A549 (cell line): ENCODE measurements at regions not wholly inside any gene's neighbourhood (a gene's known extent, or its start where the extent isn't known, plus 50 kb on each side); places are given as distances from the start of the nearest gene placed in this dataset.

Experiments
- CHD4 ChIP-seq: fragments of 200-600 bp; sonication (generic); IDR thresholded peaks from 2 replicates; pipeline ENCODE4 v1.6.1; 2016; ENCODE audit warnings: antibody characterized with exemption, mild to moderate bottlenecking, borderline replicate concordance
- ESRRA ChIP-seq: fragments of 150-350 bp; IDR thresholded peaks from 2 replicates; pipeline ENCODE4 v1.6.1; 2014; ENCODE audit warnings: mild to moderate bottlenecking, low read length, borderline replicate concordance
- HOXA7 ChIP-seq: fragments of 250-450 bp; sonication (Bioruptor Pico); IDR thresholded peaks from 2 replicates; pipeline ENCODE4 v1.5.0; 2020; ENCODE audit warnings: mild to moderate bottlenecking, moderate library complexity
- POLR2A ChIP-seq: IDR thresholded peaks from 2 replicates; pipeline ENCODE4 v1.6.1; 2012; ENCODE audit warnings: mild to moderate bottlenecking, low read length
- POLR2AphosphoS2 ChIP-seq: conservative IDR thresholded peaks from 2 replicates; pipeline ENCODE4 v1.6.1; 2012; ENCODE audit warnings: low read length, improper control_type of control experiment, inconsistent platforms
- RAD21 ChIP-seq, 2 experiments: fragments of >200 bp in 1 of 2; sonication (Bioruptor Twin) in 1 of 2; formaldehyde crosslinking in 1 of 2; IDR thresholded peaks in 1 of 2; conservative IDR thresholded peaks in 1 of 2; 2 replicates in 1 of 2; 3 replicates in 1 of 2; pipeline ENCODE4 v1.6.1; 2012 to 2018; ENCODE audit warnings: inconsistent platforms in 1 of 2
- RCOR1 ChIP-seq: fragments of 150-350 bp; IDR thresholded peaks from 2 replicates; pipeline ENCODE4 v1.6.1; 2014; ENCODE audit warnings: antibody characterized with exemption, low read length, low read depth
- TF ChIP-seq, protein P1 (sequence below): fragments of >200 bp; sonication (Bioruptor Twin); formaldehyde crosslinking; IDR thresholded peaks from 3 replicates; pipeline ENCODE4 v1.5.1; 2016
- TF ChIP-seq, protein P2 (sequence below): fragments of 250-450 bp; sonication (Bioruptor Pico); IDR thresholded peaks from 2 replicates; pipeline ENCODE4 v1.5.0; 2021; ENCODE audit warnings: mild to moderate bottlenecking, moderate library complexity, borderline replicate concordance
- TF ChIP-seq, protein P3 (sequence below): fragments of >200 bp; sonication (Bioruptor Twin); formaldehyde crosslinking; IDR thresholded peaks from 3 replicates; pipeline ENCODE4 v1.6.1; 2016
- TF ChIP-seq, protein P4 (sequence below): IDR thresholded peaks from 2 replicates; pipeline ENCODE4 v1.6.1; 2012

DNA sequence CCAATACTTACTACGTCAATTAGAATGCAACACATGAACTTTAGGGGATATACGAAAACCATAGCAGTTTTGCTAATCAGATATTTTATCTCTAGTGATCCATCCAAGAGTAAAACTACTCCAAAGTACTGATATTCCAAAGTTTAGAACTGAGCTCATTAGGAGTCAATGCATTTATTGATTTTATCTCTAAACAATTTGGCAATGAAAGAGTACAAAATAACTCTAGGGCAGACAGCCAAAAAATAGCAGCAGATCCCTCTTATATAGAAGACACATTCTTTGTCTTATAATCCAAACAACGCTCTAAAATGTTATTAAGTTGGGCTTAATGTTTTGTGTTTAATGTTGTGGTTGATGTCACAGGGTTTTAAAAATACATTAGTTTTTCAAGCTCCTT lies 923.9 kb upstream of the MAN1A1 start:
- TF ChIP-seq RAD21 (conservative IDR thresholded peaks at IDR 0.05 in 1 of 2, IDR thresholded peaks at IDR 0.05 in 1 of 2), result no peak
- TF ChIP-seq POLR2AphosphoS2, result no peak
- TF ChIP-seq, protein P1, sequence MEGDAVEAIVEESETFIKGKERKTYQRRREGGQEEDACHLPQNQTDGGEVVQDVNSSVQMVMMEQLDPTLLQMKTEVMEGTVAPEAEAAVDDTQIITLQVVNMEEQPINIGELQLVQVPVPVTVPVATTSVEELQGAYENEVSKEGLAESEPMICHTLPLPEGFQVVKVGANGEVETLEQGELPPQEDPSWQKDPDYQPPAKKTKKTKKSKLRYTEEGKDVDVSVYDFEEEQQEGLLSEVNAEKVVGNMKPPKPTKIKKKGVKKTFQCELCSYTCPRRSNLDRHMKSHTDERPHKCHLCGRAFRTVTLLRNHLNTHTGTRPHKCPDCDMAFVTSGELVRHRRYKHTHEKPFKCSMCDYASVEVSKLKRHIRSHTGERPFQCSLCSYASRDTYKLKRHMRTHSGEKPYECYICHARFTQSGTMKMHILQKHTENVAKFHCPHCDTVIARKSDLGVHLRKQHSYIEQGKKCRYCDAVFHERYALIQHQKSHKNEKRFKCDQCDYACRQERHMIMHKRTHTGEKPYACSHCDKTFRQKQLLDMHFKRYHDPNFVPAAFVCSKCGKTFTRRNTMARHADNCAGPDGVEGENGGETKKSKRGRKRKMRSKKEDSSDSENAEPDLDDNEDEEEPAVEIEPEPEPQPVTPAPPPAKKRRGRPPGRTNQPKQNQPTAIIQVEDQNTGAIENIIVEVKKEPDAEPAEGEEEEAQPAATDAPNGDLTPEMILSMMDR, result no peak
- TF ChIP-seq HOXA7 (CRISPR knock-in tag), result no peak
- TF ChIP-seq POLR2A, result no peak
- TF ChIP-seq CHD4, result no peak
- no peak for TF ChIP-seq ESRRA
- TF ChIP-seq, protein P2, sequence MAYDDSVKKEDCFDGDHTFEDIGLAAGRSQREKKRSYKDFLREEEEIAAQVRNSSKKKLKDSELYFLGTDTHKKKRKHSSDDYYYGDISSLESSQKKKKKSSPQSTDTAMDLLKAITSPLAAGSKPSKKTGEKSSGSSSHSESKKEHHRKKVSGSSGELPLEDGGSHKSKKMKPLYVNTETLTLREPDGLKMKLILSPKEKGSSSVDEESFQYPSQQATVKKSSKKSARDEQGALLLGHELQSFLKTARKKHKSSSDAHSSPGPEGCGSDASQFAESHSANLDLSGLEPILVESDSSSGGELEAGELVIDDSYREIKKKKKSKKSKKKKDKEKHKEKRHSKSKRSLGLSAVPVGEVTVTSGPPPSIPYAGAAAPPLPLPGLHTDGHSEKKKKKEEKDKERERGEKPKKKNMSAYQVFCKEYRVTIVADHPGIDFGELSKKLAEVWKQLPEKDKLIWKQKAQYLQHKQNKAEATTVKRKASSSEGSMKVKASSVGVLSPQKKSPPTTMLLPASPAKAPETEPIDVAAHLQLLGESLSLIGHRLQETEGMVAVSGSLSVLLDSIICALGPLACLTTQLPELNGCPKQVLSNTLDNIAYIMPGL (CRISPR knock-in tag), result no peak
- no peak for TF ChIP-seq RCOR1
- TF ChIP-seq, protein P3, sequence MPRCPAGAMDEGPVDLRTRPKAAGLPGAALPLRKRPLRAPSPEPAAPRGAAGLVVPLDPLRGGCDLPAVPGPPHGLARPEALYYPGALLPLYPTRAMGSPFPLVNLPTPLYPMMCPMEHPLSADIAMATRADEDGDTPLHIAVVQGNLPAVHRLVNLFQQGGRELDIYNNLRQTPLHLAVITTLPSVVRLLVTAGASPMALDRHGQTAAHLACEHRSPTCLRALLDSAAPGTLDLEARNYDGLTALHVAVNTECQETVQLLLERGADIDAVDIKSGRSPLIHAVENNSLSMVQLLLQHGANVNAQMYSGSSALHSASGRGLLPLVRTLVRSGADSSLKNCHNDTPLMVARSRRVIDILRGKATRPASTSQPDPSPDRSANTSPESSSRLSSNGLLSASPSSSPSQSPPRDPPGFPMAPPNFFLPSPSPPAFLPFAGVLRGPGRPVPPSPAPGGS, result no peak
- TF ChIP-seq, protein P4, sequence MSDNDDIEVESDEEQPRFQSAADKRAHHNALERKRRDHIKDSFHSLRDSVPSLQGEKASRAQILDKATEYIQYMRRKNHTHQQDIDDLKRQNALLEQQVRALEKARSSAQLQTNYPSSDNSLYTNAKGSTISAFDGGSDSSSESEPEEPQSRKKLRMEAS, result no peak
